GM12872 (cell line): ENCODE measurements at regions not wholly inside any gene's neighbourhood (a gene's known extent, or its start where the extent isn't known, plus 50 kb on each side); places are given as distances from the start of the nearest gene placed in this dataset.

ENCODE experiments used
- CTCF ChIP-seq: IDR thresholded peaks from 3 replicates; pipeline ENCODE4 v1.5.1; 2011; ENCODE audit warnings: low read depth, mild to moderate bottlenecking, low read length, moderate library complexity; ENCODE audit not compliant: insufficient read depth

GRCh38 chr2:154556146-154556545, 142.3 kb upstream of the KCNJ3 start:
- TF ChIP-seq CTCF = no peak

GRCh38 chr2:154556607-154557006, 141.9 kb upstream of the KCNJ3 start:
- TF ChIP-seq CTCF = no peak

- TF ChIP-seq CTCF = no peak
Observed at GRCh38 chr2:154557906-154558305, 140.6 kb upstream of the KCNJ3 start.

- no peak for TF ChIP-seq CTCF
Observed at GRCh38 chr2:154565433-154565832, 133.1 kb upstream of the KCNJ3 start.

GRCh38 chr2:154568413-154568812, 130.1 kb upstream of the KCNJ3 start:
- no peak for TF ChIP-seq CTCF

- TF ChIP-seq CTCF = no peak
Observed at GRCh38 chr2:154570501-154570900, 128.0 kb upstream of the KCNJ3 start.

- TF ChIP-seq CTCF = no peak
Observed at GRCh38 chr2:154577390-154577789, 121.1 kb upstream of the KCNJ3 start.

GRCh38 chr2:154580767-154581166, 117.7 kb upstream of the KCNJ3 start:
- no peak for TF ChIP-seq CTCF
